Stimulated activated CD4-positive, alpha-beta T cell treated with anti-CD3 and anti-CD28 coated beads, Interleukin-12 subunit alpha, Interleukin-12 subunit beta, amount 100 ng/mL, for 48 hours (primary cell): ENCODE measurements at regions not wholly inside any gene's neighbourhood (a gene's known extent, or its start where the extent isn't known, plus 50 kb on each side); places are given as distances from the start of the nearest gene placed in this dataset.

Experiments
- DNase-seq, 3 donors: peaks; one replicate each; pipeline ENCODE4 v3.0.0-alpha.2; 2020; ENCODE audit warnings: low read depth in 2 of 3, low spot score in 1 of 3

- DNase-seq: no peak
Measured at GRCh38 chr2:12201369-12201768, 454.9 kb downstream of the LPIN1 start.

GRCh38 chr2:12202313-12203075 is 456.1 kb downstream of the LPIN1 start:
- DNase-seq: no peak

GRCh38 chr2:12203528-12203927 is 457.1 kb downstream of the LPIN1 start:
- no peak for DNase-seq

GRCh38 chr2:12205086-12205485 is 458.7 kb downstream of the LPIN1 start:
- DNase-seq: no peak

- no peak for DNase-seq
Measured at GRCh38 chr2:12207491-12207890, 461.1 kb downstream of the LPIN1 start.

GRCh38 chr2:12210016-12210933 is 463.8 kb downstream of the LPIN1 start:
- no peak for DNase-seq

- no peak for DNase-seq
Measured at GRCh38 chr2:12211326-12212175, 465.1 kb downstream of the LPIN1 start.

GRCh38 chr2:12212841-12213597 is 466.6 kb downstream of the LPIN1 start:
- no peak for DNase-seq

GRCh38 chr2:12217175-12217574 is 470.7 kb downstream of the LPIN1 start:
- DNase-seq: no peak

- no peak for DNase-seq
Measured at GRCh38 chr2:12219761-12220160, 473.3 kb downstream of the LPIN1 start.

- DNase-seq: no peak
Measured at GRCh38 chr2:12221584-12221983, 475.2 kb downstream of the LPIN1 start.

- DNase-seq: no peak
Measured at GRCh38 chr2:12222554-12222953, 476.1 kb downstream of the LPIN1 start.

GRCh38 chr2:12223732-12224131 is 477.3 kb downstream of the LPIN1 start:
- DNase-seq: no peak

- DNase-seq: no peak
Measured at GRCh38 chr2:12226653-12227052, 480.2 kb downstream of the LPIN1 start.

- no peak for DNase-seq
Measured at GRCh38 chr2:12227941-12228608, 481.6 kb downstream of the LPIN1 start.

- no peak for DNase-seq
Measured at GRCh38 chr2:12231288-12231687, 484.9 kb downstream of the LPIN1 start.

GRCh38 chr2:12232876-12233275 is 483.9 kb upstream of the TRIB2 start:
- no peak for DNase-seq

GRCh38 chr2:12236136-12236844 is 480.4 kb upstream of the TRIB2 start:
- no peak for DNase-seq

GRCh38 chr2:12240206-12240605 is 476.5 kb upstream of the TRIB2 start:
- no peak for DNase-seq
